ENCODE measurements at regions not wholly inside any gene's neighbourhood (a gene's known extent, or its start where the extent isn't known, plus 50 kb on each side); places are given as distances from the start of the nearest gene placed in this dataset.

DNA sequence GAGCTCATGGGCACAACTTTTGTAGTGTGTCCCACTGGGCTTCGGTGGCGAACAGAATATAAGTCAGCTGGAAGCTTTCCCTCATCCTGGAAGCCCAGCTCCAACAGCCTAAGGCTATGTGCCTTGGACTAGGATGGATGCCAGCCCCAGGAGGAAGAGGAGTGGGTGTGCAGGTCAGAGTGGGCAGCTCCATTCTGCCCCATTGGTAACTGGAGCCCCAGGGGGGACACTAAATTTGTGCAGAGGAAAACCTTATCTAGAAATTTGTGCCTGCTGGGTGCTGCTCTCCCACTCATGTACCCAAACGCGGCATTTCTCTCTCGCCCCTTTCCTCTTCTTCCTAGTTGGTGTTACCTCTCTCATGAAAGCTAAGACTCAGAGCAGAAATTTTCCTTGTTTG, 253.9 kb upstream of the MAN1A1 start:
- DNase-seq: no peak

DNA sequence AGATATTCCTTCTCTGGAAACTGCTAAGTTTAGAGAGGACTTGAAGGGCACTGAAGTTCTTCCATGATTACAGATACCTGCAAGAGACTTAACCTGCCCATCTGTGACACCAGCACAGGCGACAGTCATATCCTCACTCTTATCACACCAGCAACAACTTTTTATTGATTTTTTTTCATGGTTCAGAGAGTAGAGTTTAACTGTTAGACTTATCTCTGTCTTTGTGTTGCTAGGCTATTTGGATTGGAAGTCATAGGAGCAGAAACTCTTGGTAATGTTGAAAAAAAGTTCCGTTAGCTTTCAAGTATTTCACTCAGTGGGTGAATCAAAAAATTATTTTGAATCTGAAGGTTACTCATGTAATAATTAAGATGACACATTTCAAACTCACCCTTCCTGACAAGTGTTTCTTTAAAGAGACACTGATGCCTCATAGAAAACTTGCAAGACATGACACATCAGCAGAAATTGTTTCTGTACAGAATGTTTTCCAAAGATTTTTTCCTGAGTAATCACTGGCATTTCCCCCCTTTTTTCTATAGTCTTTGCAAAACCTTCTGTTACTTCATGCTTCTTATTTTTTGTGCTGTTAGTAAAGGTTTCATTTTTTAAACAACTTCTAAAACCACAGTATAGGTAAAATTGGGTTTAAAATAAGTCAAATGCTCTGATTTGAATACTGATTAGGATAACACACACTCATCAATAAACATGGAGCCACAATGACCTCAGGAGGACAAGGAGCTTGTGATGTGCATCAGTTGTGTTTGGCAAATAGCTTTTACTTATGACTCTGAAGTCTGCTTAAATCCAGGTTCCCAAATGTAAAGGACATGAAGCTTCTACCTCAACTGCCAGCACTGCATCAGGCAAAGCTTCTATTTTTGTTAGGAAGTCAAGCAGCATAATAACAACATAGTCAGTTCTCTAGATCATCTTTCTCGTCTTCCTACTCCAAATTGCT, 252.9 kb upstream of the MAN1A1 start:
- no peak for DNase-seq

DNA sequence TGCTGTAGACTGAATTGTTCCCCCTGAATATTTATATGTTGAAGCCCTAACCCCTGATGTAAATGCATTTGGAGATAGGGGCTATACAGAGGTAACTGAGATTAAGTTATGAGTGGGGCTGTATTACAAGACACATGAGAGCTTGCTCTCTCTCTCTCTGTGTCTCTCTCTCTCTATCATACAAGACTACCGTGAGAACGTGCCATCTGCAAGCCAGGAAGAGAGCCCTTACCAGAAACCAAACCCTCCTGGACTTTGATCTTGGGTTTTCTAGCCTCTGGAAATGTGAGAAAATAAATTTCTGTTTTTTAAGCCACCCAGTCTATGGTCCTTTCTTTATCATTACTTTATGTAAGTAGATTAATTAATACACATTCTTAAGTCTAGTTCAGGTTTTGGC, 249.3 kb upstream of the MAN1A1 start:
- DNase-seq: no peak

DNA sequence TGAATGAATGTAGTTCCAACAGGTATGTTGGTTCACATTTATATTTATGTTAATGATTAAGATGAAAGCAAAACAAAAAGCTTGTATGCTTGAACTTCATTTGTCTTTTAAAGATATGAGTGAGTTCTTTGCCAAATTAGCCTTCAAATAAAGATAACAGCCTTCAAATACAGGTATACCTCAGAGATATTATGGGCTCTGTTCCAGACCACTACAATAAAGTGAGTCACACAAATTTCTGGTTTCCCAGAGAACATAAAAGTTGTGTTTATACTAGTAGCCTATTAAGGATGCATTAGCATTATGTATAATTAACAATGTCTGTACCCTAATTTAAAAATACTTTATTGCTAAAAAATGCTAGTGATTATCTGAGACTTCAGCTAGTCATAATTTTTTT, 245.3 kb upstream of the MAN1A1 start:
- no peak for DNase-seq

DNA sequence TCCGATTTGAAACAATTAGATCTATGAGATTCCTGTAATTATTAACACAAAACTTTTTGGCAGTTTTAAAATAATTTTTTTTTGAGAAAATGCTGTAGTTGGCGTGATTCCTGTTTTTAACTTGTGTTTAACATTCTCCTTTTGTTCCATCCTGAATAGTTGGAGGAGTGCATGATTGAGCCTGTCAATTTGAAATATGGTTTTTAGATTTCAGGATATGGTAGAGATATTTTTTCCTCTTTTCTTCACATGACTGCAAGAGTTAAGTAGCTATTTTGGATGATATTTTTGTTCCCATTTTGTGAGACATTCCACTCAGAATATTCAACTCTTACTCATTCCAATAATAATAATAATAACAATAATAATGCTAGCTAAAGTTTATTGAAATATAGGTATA, 241.7 kb upstream of the MAN1A1 start:
- no peak for DNase-seq

DNA sequence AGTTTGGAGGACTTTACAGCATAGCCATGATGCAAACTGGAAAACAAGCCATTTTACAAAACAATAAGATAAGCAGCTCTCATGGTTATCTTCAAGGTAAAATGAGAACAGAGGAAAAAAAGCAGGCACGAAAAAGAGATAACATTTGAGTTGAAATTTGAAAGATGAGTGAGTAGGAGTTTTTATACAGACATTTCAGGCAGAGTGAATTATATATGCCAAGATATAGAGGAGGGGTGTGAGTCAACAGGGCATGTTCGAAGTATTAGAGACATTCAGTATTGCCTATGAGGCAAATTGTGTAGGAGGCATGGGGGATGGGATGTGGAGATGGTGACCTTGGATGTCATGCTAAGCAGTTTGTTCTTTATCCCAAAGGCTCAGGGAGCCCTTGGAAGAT, 240.5 kb upstream of the MAN1A1 start:
- no peak for DNase-seq

DNA sequence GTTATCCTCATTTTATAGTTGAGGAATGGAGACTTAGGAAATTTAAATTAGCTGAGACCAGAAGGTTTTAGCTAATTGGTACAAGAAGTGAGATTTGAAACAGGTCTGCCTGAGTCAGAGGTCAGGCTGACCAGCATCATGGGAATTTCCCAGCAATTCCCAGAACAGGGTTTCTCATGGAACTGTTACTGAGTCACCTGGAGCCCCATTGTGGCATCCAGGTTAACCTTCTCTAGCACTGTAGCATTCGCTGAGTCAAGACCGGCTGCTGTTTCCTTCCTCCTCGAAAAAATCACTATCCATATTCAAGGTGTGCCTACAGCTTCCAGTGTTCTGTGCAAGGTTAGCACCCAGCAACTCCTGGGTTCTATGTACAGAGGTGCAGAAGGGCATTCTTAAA, 238.0 kb upstream of the MAN1A1 start:
- no peak for DNase-seq

DNA sequence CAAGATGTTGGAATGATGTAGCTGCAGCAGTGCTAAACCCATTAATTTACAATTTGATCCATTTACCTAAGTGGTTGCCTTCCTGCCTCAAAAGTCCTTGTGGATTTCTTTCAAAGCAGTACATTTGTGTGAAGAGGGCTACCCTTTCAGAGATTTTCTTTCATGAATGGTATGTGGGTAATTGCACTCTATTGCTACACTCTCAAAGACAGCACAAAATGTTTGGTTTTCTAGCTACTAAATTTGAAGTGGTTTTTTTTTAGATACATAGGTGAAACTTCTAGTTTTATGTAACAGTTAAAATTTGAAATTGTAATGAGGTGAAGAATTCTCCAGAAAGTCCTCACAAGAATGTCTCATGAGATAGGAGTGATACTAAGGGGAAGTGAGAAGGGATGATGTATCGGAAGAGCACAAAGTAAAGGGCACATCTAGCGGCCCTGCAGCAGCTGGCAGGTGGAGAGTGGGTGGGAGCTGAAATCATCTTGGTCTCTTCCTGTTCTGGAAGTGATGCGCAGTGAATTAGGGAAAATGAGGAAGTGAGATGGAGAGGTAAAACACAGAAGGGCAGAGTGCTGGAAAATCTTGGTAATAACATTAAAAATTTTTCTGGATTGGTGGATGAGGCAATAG, 236.8 kb upstream of the MAN1A1 start:
- no peak for DNase-seq

DNA sequence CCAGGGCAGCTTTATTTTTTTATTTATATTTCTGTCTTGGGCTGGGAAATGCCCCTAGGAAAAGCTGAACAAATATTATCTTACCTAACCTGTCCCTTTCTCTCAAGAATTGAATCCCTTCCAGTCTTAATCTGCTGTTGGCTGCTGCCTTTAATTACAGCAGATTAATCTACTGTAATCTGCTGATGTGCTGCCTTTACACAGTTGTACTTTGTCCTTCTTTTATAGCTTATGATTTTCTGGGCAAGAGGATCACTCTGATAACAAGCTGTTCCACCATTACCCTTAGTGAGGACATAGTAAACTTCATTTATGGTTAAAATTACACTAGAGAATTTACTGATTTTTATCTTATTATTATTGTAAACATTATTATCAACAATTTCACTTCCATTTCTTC, 234.5 kb upstream of the MAN1A1 start:
- DNase-seq: no peak

DNA sequence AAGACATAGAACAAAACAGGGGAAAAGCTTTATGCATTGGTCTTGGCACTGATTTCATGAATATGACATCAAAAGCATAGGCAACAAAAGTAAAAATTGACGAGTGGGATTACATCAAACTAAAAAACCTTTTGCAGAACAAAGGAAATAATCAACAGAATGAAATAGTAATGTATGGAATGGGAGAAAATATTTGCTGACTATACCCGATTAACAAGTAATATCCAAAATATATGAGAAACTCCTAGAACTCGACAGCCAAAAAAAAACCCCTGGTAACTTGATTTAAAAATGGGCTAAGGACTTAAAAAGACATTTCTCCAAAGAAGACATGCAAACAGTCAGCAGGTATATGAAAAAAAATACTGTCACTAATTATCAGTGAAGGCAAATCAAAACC, 231.7 kb upstream of the MAN1A1 start:
- DNase-seq: no peak

DNA sequence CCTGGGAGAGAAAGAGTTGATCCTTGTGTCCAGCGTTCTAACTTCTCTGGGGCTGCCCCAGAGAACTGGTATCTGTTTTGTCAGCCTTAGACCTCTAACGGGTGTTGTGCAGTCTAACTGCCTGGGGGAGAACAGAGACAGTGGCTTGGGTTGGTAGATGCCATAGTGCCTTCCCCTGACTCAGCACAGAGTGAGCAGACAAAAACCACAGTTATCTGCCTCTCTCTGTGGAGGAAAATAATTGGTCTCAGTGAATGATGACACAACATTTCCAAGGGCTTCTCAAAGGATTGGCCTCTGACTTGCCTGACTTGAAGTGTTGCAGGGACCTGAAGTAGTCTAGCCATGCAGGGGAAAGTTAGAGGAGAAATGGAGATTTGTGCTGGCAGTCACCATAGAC, 226.2 kb upstream of the MAN1A1 start:
- DNase-seq: no peak

DNA sequence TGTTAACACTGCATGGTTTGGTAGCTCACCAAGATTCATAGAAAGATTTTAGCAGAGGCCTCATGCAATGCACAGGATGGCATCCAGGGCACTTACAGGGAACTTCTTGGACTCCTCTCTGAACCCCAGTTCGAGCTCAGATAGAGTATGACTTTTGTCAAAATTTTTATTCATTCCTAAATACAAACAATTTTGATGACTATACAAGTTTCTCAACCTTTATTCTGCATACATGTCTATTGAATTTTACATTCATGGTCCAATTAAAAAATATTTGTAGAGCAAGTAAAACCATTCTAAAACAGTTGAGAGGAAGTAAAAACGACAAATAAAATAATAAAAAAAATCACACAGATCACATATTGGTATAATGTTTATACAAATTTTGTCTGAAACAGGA, 219.0 kb upstream of the MAN1A1 start:
- DNase-seq: no peak

DNA sequence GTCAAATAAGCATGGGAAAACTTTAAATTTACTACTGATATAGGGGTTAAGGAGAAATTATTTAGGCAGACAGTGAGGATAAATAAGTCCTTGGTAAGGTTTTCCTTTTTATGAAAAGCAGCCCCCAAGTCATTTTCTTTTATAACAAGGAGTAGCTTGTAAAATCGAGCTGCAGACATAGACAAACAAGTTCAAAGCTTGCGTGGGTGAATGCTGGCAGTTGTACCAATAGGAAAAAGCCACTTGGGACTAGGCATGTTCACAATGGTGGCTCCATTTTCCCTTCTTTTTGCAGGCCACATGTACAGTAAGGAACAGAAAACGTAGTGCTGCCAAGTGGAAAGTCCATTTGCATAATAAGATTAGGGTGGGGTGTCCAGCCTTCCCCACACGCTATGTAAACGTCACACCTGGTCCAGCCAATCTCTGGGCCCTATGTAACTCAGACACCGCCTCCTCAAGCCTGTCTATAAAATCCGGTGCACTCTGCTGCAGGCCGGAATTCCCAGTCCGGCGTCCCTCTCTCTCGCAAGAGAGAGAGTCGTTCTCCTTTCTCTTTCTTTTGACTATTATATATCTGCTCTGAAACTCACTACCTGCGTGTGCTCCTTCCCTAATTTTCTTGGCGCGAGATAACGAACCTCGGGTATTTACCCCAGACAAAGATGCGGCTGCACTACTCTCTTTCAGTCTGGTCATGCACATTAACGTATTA, 217.1 kb upstream of the MAN1A1 start:
- no peak for DNase-seq

DNA sequence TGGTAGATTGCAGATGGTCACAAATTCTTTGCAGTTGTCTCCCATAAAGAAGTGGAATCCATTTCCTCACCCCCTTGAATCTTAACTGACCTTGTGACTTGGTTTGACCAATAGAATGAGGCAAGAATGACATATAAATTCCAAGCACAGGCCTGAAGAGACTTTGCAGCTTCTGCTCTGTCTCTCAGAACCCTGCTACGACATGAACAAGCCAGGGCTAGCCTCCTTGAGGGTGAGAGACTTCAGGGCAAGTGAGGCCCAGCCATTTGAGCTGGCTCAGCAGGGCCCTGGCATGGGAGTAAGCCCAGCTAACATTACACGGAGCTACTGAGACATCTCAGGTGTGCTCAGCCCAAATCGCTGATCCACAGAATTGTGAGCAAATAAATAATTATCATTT, 216.3 kb upstream of the MAN1A1 start:
- no peak for DNase-seq

DNA sequence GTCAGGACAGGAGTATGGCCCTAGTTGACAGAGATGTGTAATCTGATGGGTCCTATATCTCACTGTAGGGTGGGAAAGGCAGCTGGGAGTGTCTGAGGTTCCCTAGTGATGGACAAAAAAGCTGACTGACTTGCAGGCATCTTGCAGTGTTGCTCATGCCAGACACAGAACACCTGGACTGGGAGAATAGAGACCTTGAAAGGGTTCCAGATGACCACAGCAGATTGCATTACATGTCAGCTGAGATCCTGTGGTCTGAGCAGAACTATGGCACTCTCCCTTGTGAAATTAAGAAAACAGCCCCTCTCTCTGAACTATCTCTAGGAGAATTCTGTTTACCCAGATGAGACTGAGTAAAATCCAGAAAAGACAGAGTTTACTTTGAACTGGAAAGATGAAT, 212.6 kb upstream of the MAN1A1 start:
- DNase-seq: no peak

DNA sequence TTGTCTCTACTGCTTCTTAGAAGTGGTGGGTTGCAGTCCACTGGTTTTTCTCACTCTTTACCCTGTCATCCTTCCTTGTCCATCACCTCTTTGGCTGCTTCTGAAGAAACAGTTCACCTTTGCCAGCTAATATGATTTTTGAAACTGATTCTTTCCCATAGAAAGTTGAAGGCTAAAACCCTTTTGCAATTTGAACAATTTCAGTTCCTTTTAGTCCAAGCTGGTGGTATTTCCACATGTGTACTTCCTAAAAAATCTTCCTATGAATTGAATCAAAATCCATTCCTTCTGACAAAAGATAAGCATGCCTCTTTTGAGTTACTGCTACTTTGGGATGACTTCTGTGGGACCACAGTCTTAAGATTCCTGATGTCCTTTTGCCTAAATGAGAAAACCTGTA, 210.0 kb upstream of the MAN1A1 start:
- DNase-seq: no peak

DNA sequence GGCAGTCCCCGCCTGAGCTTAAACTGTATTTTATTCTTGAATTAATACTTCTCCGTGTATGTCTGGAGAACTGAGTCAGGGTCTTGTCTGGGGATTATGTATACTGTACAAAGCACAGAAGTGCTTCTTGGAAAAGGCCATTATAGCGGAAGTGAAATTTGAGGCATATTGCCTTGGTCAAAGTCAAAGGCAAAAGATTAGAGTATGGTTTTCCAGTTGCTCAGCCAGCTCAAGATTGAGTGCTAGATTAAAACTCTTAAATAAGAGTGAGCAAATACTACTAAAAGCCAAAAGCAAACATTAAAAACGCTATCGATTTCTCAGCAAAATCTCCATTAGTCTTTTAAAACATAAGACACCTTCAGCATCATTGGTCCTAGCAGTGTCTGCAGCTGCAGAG, 207.7 kb upstream of the MAN1A1 start:
- DNase-seq: no peak

DNA sequence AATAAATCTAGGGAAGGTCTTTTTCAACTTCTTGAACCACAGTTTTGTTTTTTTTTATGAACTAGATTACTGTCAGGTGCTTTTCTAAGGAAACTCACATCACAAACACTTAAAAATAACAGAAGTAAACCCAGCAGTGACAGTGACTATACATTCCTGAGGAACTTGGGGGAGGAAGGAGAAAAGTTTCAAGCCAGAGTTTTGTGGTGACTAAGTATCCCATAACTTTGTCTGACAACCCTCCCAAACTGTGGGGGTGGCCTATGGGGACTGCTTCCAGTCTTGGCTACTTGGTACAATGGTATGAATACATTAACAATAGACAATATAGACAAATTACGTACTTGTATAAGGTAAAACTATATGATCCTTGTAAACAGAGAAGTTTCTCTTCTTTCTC, 202.5 kb upstream of the MAN1A1 start:
- DNase-seq: no peak

DNA sequence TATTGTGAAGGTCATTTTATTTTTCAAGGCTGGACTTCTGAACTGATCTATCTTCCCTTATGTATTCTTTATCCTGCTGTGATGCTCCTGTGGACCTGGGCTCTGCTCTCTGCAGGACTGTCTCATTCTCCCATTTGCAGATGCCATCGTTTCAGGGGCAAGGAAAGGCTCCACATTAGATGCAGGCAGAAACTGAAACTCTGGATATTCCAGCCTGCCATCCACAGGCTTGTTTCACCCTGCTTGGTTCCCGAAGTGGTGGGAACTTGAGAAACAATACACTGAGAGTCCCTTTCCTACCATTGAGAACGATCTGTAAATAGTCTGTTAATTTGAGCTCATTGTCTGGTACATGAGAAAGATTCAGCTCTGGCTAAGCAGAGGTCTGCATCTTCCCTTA, 197.5 kb upstream of the MAN1A1 start:
- no peak for DNase-seq

DNA sequence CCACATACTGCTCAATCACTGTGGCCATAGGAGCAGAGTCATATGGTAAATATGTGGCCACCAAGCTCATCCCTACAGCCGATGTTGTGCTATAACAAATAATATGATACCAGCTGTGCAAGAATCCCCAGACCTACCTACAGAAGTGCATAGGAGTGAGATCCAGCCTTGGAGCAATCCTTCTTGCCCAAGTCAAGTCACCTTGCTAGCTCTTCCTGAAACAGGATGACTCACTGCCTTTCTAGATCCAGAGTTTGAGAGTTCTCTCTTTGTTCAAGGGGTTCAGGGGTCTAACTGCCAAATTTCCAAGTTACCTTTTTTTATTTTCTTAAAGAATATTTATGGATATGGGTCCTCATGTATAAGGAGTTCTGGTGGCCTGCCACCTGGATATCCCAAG, 195.7 kb upstream of the MAN1A1 start:
- DNase-seq: no peak

DNA sequence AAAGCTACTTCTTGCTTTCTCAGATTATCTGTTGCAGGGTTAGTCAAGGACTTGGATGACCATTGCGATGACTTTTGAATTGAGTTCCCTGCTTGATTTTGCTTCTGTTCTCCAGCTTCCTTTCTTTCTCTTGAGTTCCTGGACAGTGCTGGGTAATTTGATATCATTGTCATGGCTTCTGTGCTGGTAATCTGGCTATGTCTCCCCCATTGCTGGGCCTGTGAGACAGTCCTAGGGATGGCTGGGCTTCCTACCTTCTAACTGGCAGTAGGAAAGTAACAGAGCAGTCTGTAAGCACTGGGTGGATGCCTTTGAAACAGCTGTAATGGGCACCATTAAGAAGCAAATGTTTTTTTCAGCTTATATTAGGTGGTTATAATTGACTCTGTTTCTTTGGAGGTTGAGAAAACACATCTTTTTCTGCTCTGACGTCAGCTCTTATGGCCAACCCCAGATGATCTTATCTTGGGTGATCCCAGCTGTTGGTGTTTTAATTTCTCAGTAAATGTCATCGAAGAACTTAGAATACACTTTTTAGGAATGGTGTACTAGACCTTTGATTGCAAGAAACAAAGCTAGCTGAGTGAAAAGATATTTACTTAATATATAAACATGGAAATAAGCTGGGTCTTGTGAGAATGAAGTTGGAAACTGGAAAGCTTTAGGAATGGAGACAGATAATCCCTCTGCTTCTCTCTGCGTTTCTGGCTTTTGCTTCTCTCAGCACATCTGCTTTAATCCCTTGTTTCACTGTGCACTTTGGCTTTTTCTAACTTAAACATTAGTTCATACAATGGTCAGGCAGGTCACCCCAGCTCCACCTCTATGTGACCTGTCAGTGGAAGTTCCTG, 195.0 kb upstream of the MAN1A1 start:
- no peak for DNase-seq

DNA sequence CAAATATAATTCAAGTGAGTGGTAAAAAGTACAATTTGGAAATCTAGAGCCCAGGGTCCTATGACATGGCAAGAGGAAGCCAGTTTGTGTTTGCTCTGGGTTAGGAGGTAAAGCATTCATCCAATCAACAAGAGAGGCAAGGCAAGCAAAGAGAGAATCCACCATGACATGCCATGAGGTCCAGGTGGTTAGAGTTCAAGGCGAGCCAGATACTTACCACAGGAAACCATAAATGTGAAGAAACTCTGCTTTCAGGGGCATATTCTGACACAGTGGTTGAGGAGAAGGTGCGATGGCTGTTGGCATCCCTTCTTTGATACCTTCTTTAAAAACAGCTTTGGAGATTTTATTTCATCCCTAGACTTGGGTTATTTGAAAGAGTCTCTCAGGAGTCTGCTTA, 193.8 kb upstream of the MAN1A1 start:
- DNase-seq: no peak

All from renal pelvis (tissue), 1 donor.